K562 (cell line): ENCODE measurements at regions not wholly inside any gene's neighbourhood (a gene's known extent, or its start where the extent isn't known, plus 50 kb on each side); places are given as distances from the start of the nearest gene placed in this dataset.

Experiments
- MAFK ChIP-seq: IDR thresholded peaks from 2 replicates; pipeline ENCODE4 v1.6.1; 2011; ENCODE audit warnings: low read length, improper control_type of control experiment
- RAD21 ChIP-seq, 2 experiments: fragments of 250-450 bp in 1 of 2; fragments of 450-650 bp in 1 of 2; sonication (Bioruptor Pico) in 1 of 2; formaldehyde crosslinking in 1 of 2; IDR thresholded peaks in 1 of 2; conservative IDR thresholded peaks in 1 of 2; 2 replicates each; pipeline versions ENCODE4 v1.4.0 to v1.8.0; 2020 to 2022; ENCODE audit warnings: mild to moderate bottlenecking in 2 of 2, moderate library complexity in 1 of 2
- YBX1 ChIP-seq: fragments of 450-650 bp; IDR thresholded peaks from 2 replicates; pipeline ENCODE4 v1.7.1; 2016; ENCODE audit warnings: mild to moderate bottlenecking
- ZNF707 ChIP-seq: fragments of 250-450 bp; sonication (Bioruptor Pico); conservative IDR thresholded peaks from 2 replicates; pipeline ENCODE4 v1.8.0; 2022; ENCODE audit warnings: inconsistent platforms, mild to moderate bottlenecking, moderate library complexity
- TF ChIP-seq, protein P1 (sequence below): fragments of 450-650 bp; formaldehyde crosslinking; IDR thresholded peaks from 2 replicates; pipeline ENCODE4 v1.4.0; 2020; ENCODE audit warnings: mild to moderate bottlenecking, moderate library complexity
- TF ChIP-seq, protein P2 (sequence below), 3 experiments: IDR thresholded peaks in 2 of 3; conservative IDR thresholded peaks in 1 of 3; 2 replicates each; pipeline ENCODE4 v1.5.1; 2011 to 2012; ENCODE audit warnings: low read length in 3 of 3, mild to moderate bottlenecking in 3 of 3, control low read depth in 2 of 3, improper control_type of control experiment in 1 of 3, inconsistent platforms in 1 of 3, low read depth in 1 of 3, mixed read lengths in 1 of 3, moderate library complexity in 1 of 3; ENCODE audit not compliant: insufficient read depth in 2 of 3
- TF ChIP-seq, protein P3 (sequence below), 2 experiments: fragments of 200-800 bp in 1 of 2; sonication (Bioruptor generic) in 1 of 2; sonication (generic) in 1 of 2; formaldehyde crosslinking in 1 of 2; IDR thresholded peaks in 1 of 2; conservative IDR thresholded peaks in 1 of 2; 2 replicates each; pipeline versions ENCODE4 v1.5.0 to v1.6.1; 2016 to 2020; ENCODE audit warnings: missing compliant biosample characterization in 1 of 2, missing genetic modification characterization in 1 of 2, missing genetic modification reagents in 1 of 2

DNA sequence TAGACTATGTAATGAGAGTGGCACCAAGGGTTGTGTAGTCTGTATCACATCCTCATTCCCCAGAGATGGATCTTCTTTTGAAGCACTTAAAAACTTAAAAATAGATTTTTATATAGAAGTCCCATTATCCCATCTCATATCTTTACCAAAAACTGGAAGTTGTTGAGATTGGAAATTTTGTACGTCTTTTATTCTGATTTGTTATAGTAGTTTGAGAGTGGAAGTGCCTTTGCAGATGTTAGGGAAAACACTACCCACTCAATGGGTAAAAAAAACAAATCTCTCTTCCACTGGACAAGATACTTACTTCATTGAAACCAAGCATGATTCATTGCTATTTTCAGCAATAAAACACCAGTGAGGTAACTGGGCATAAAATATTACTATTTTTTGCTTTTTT is 184.4 kb downstream of the MACC1 start:
- TF ChIP-seq RAD21 (CRISPR knock-in tag; conservative IDR thresholded peaks at IDR 0.05 in 1 of 2, IDR thresholded peaks at IDR 0.05 in 1 of 2): no peak
- no peak for TF ChIP-seq YBX1
- no peak for TF ChIP-seq ZNF707 (CRISPR knock-in tag)
- TF ChIP-seq, protein P1, sequence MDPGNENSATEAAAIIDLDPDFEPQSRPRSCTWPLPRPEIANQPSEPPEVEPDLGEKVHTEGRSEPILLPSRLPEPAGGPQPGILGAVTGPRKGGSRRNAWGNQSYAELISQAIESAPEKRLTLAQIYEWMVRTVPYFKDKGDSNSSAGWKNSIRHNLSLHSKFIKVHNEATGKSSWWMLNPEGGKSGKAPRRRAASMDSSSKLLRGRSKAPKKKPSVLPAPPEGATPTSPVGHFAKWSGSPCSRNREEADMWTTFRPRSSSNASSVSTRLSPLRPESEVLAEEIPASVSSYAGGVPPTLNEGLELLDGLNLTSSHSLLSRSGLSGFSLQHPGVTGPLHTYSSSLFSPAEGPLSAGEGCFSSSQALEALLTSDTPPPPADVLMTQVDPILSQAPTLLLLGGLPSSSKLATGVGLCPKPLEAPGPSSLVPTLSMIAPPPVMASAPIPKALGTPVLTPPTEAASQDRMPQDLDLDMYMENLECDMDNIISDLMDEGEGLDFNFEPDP: no peak
- TF ChIP-seq, protein P2, sequence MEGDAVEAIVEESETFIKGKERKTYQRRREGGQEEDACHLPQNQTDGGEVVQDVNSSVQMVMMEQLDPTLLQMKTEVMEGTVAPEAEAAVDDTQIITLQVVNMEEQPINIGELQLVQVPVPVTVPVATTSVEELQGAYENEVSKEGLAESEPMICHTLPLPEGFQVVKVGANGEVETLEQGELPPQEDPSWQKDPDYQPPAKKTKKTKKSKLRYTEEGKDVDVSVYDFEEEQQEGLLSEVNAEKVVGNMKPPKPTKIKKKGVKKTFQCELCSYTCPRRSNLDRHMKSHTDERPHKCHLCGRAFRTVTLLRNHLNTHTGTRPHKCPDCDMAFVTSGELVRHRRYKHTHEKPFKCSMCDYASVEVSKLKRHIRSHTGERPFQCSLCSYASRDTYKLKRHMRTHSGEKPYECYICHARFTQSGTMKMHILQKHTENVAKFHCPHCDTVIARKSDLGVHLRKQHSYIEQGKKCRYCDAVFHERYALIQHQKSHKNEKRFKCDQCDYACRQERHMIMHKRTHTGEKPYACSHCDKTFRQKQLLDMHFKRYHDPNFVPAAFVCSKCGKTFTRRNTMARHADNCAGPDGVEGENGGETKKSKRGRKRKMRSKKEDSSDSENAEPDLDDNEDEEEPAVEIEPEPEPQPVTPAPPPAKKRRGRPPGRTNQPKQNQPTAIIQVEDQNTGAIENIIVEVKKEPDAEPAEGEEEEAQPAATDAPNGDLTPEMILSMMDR (IDR thresholded peaks at IDR 0.05 in 2 of 3, conservative IDR thresholded peaks at IDR 0.05 in 1 of 3; ENCODE audit: insufficient read depth in 2 of 3, low read depth in 1 of 3, low read length in 3 of 3): no peak
- no peak for TF ChIP-seq MAFK
- TF ChIP-seq, protein P3, sequence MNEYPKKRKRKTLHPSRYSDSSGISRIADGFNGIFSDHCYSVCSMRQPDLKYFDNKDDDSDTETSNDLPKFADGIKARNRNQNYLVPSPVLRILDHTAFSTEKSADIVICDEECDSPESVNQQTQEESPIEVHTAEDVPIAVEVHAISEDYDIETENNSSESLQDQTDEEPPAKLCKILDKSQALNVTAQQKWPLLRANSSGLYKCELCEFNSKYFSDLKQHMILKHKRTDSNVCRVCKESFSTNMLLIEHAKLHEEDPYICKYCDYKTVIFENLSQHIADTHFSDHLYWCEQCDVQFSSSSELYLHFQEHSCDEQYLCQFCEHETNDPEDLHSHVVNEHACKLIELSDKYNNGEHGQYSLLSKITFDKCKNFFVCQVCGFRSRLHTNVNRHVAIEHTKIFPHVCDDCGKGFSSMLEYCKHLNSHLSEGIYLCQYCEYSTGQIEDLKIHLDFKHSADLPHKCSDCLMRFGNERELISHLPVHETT (CRISPR knock-in tag; conservative IDR thresholded peaks at IDR 0.05 in 1 of 2, IDR thresholded peaks at IDR 0.05 in 1 of 2): no peak
